Right lobe of liver (tissue), 4 donors: ENCODE measurements at regions not wholly inside any gene's neighbourhood (a gene's known extent, or its start where the extent isn't known, plus 50 kb on each side); places are given as distances from the start of the nearest gene placed in this dataset.

Experiments
- POLR2A ChIP-seq: fragments of 450-650 bp; IDR thresholded peaks from one replicate; pipeline ENCODE4 v1.6.1; 2017; ENCODE audit warnings: antibody characterized with exemption, mild to moderate bottlenecking
- TF ChIP-seq, protein P1 (sequence below), 4 donors: fragments of 200-600 bp in 3 of 4; fragments of 450-650 bp in 1 of 4; IDR thresholded peaks; one replicate each; pipeline versions ENCODE4 v1.5.1 to v1.8.0; 2016 to 2022; ENCODE audit warnings: antibody characterized with exemption in 4 of 4, mild to moderate bottlenecking in 2 of 4
- donor health status: DM: no; HTN: no; CAD: no.
- donor health status: DM: no; HTN: no; CAD: no.
- donor health status: DM: no; HTN: yes; CAD: no.

DNA sequence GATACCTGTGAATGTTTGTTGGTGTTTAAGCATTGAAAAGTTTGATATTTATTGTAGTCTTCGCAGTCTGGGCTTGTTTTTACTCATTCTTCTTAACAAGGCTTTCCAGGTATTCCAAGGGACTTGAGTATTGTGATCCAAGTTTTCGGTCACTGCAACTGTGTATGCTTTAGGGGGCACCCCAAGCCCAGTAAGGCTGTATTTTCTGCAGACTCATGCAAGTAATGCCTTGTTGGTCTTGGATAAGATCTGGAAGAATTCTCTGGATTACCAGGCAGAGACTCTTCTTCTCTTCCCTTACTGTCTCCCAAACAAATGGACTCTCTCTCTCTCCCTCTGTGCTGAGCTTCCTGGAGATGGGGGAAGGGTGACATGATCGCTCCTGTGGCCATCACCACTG lies 82.1 kb downstream of the RFPL4B start:
- no peak for TF ChIP-seq POLR2A
- TF ChIP-seq, protein P1, sequence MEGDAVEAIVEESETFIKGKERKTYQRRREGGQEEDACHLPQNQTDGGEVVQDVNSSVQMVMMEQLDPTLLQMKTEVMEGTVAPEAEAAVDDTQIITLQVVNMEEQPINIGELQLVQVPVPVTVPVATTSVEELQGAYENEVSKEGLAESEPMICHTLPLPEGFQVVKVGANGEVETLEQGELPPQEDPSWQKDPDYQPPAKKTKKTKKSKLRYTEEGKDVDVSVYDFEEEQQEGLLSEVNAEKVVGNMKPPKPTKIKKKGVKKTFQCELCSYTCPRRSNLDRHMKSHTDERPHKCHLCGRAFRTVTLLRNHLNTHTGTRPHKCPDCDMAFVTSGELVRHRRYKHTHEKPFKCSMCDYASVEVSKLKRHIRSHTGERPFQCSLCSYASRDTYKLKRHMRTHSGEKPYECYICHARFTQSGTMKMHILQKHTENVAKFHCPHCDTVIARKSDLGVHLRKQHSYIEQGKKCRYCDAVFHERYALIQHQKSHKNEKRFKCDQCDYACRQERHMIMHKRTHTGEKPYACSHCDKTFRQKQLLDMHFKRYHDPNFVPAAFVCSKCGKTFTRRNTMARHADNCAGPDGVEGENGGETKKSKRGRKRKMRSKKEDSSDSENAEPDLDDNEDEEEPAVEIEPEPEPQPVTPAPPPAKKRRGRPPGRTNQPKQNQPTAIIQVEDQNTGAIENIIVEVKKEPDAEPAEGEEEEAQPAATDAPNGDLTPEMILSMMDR (IDR thresholded peaks at IDR 0.05), result no peak
